ENCODE measurements at regions not wholly inside any gene's neighbourhood (a gene's known extent, or its start where the extent isn't known, plus 50 kb on each side); places are given as distances from the start of the nearest gene placed in this dataset.
"Not testable (repeated sequence)": the region's sequence is repeated elsewhere in the genome, so short reads cannot be mapped to it uniquely, and the experiment has no call there.

- Histone ChIP-seq H3K9ac (ENCODE audit: low read length in 3 of 3) (no peak overlapping the region), H3K4me3 (ENCODE audit: low read length in 3 of 3) (no peak overlapping the region), H3K27ac (ENCODE audit: low read depth in 2 of 2, low read length in 2 of 2) (no peak overlapping the region), H3K9me3 (ENCODE audit: control insufficient read depth in 2 of 3, insufficient read depth in 1 of 3, low read length in 3 of 3) (peaks cover 0 to 24% (median 8%) of the 10 kb centered on the region in 3 donors), H3K27me3 (ENCODE audit: control insufficient read depth, insufficient read depth, low read length) (no peaks in the 10 kb centered on the region), H3K36me3 (ENCODE audit: control insufficient read depth in 2 of 3, insufficient read depth in 3 of 3, low read length in 3 of 3) (no peaks in the 10 kb centered on the region), H3K4me1 (ENCODE audit: control insufficient read depth in 2 of 3, insufficient read depth in 2 of 3, low read depth in 1 of 3, low read length in 3 of 3) (no peaks in the 10 kb centered on the region)
- DNase-seq (no peak), FAIRE-seq (no peak)
- TF ChIP-seq, protein P1, sequence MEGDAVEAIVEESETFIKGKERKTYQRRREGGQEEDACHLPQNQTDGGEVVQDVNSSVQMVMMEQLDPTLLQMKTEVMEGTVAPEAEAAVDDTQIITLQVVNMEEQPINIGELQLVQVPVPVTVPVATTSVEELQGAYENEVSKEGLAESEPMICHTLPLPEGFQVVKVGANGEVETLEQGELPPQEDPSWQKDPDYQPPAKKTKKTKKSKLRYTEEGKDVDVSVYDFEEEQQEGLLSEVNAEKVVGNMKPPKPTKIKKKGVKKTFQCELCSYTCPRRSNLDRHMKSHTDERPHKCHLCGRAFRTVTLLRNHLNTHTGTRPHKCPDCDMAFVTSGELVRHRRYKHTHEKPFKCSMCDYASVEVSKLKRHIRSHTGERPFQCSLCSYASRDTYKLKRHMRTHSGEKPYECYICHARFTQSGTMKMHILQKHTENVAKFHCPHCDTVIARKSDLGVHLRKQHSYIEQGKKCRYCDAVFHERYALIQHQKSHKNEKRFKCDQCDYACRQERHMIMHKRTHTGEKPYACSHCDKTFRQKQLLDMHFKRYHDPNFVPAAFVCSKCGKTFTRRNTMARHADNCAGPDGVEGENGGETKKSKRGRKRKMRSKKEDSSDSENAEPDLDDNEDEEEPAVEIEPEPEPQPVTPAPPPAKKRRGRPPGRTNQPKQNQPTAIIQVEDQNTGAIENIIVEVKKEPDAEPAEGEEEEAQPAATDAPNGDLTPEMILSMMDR (IDR thresholded peaks at IDR 0.05; ENCODE audit: borderline replicate concordance, extremely low read depth, insufficient read depth) = no peak
- intact Hi-C loops (cut with DNase I) = no loop called here
Observed at GRCh38 chr2:105997711-105998110, 196.4 kb downstream of the UXS1 start.

- H3K27me3 ChIP-seq (ENCODE audit: control insufficient read depth, insufficient read depth, low read length) = no peaks in the 10 kb centered on the region
- H3K4me3 ChIP-seq (ENCODE audit: low read length in 3 of 3) = no peak overlapping the region
- intact Hi-C loops (cut with DNase I) = no loop called here
- FAIRE-seq (no peak), DNase-seq (no peak)
- peaks cover 0 to 18% (median 8%) of the 10 kb centered on the region in 3 donors for H3K9me3 ChIP-seq (ENCODE audit: control insufficient read depth in 2 of 3, insufficient read depth in 1 of 3, low read length in 3 of 3)
- no peak overlapping the region for H3K9ac ChIP-seq (ENCODE audit: low read length in 3 of 3)
- H3K4me1 ChIP-seq (ENCODE audit: control insufficient read depth in 2 of 3, insufficient read depth in 2 of 3, low read depth in 1 of 3, low read length in 3 of 3) = no peaks in the 10 kb centered on the region
- no peak overlapping the region for H3K27ac ChIP-seq (ENCODE audit: low read depth in 2 of 2, low read length in 2 of 2)
- TF ChIP-seq, protein P1 (IDR thresholded peaks at IDR 0.05; ENCODE audit: borderline replicate concordance, extremely low read depth, insufficient read depth) = no peak
- no peaks in the 10 kb centered on the region for H3K36me3 ChIP-seq (ENCODE audit: control insufficient read depth in 2 of 3, insufficient read depth in 3 of 3, low read length in 3 of 3)
Observed at GRCh38 chr2:105990624-105991023, 203.5 kb downstream of the UXS1 start.

DNA sequence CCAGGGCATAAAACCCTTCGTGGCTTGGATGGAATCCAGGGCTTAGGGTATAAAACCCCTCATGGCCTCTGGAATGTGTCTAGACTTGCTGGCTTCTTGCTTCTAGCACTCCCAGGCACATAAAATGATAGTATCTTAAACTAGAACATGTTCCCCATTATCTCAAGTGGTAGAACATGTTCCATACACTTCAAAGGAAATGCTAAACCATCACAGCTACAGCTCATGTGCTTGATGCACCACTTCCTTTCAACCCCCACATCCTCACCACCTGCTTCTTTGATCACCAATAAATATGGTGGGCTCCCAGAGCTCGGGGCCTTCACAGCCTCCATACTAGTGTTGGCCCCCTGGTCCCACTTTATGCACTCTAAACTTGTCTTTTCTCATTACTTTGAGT lies 204.3 kb downstream of the UXS1 start:
- H3K9me3 ChIP-seq (ENCODE audit: control insufficient read depth in 2 of 3, insufficient read depth in 1 of 3, low read length in 3 of 3) = peaks cover 0 to 13% (median 6%) of the 10 kb centered on the region in 3 donors
- H3K27me3 ChIP-seq (ENCODE audit: control insufficient read depth, insufficient read depth, low read length); FAIRE-seq; intact Hi-C loops (cut with DNase I); H3K4me3 ChIP-seq (ENCODE audit: low read length in 3 of 3); DNase-seq; H3K4me1 ChIP-seq (ENCODE audit: control insufficient read depth in 2 of 3, insufficient read depth in 2 of 3, low read depth in 1 of 3, low read length in 3 of 3); H3K27ac ChIP-seq (ENCODE audit: low read depth in 2 of 2, low read length in 2 of 2); H3K9ac ChIP-seq (ENCODE audit: low read length in 3 of 3); H3K36me3 ChIP-seq (ENCODE audit: control insufficient read depth in 2 of 3, insufficient read depth in 3 of 3, low read length in 3 of 3): not testable (repeated sequence)

- no peak overlapping the region for H3K4me3 ChIP-seq (ENCODE audit: low read length in 3 of 3)
- intact Hi-C loops (cut with DNase I) = no loop called here
- no peaks in the 10 kb centered on the region for H3K36me3 ChIP-seq (ENCODE audit: control insufficient read depth in 2 of 3, insufficient read depth in 3 of 3, low read length in 3 of 3)
- TF ChIP-seq, protein P1 (IDR thresholded peaks at IDR 0.05; ENCODE audit: borderline replicate concordance, extremely low read depth, insufficient read depth) = no peak
- H3K9ac ChIP-seq (ENCODE audit: low read length in 3 of 3) = no peak overlapping the region
- DNase-seq (no peak), FAIRE-seq (no peak)
- no peak overlapping the region for H3K27ac ChIP-seq (ENCODE audit: low read depth in 2 of 2, low read length in 2 of 2)
- peaks cover 0 to 6% (median 4%) of the 10 kb centered on the region in 3 donors for H3K9me3 ChIP-seq (ENCODE audit: control insufficient read depth in 2 of 3, insufficient read depth in 1 of 3, low read length in 3 of 3)
- H3K27me3 ChIP-seq (ENCODE audit: control insufficient read depth, insufficient read depth, low read length) = no peaks in the 10 kb centered on the region
- H3K4me1 ChIP-seq (ENCODE audit: control insufficient read depth in 2 of 3, insufficient read depth in 2 of 3, low read depth in 1 of 3, low read length in 3 of 3) = no peaks in the 10 kb centered on the region
Observed at GRCh38 chr2:105989070-105989469, 205.0 kb downstream of the UXS1 start.

All from kidney (tissue), 13 donors.